ENCODE measurements at regions not wholly inside any gene's neighbourhood (a gene's known extent, or its start where the extent isn't known, plus 50 kb on each side); places are given as distances from the start of the nearest gene placed in this dataset.

DNA sequence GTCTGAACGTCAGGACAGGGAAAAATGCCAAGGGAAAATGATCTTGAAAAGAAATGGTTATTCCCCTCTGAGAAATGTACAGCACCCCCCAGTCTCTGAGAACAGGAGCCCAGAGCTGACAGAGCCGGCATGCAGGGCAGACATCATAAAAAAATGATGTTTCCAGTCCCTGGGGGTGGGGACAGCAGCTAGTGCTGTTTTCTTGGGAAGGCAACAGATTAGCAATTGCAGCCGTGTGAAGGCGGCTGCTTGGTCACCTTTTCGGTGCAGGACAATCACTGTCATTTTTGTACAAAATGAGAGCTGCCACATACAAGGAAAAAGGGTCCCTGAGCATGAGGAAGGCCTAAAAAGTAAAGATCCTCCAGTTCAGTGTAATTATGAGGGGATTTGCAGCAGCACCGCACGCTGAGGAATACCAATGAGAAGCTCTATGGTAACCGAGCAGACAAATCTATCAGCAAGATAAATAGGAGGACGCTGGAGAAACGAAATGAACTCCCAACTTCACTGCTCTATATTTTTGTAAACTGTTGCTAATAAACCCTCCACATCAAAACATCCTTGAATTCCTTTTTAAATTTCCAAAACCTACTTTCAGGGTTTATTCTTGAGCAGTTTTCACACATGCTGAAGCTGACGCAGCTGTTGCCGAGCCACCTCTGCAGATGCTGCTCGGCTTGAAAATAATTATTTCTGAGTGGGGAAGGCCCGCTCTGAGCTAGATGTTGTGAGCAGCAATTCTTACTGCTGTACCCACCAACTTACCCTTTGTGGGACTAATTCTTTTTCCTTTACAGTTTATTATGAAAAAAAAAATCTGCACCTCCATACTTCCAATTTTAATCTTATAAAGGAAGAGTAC is 98.2 kb upstream of the NEBL start:
- no peak for DNase-seq (ENCODE audit: low spot score)
- TF ChIP-seq CTCF (IDR thresholded peaks at IDR 0.05; ENCODE audit: extremely low read depth, missing control alignments): no peak

GRCh38 chr10:20993830-20994527 is 96.9 kb upstream of the NEBL start:
- DNase-seq (ENCODE audit: low spot score): no peak
- no peak for TF ChIP-seq CTCF (IDR thresholded peaks at IDR 0.05; ENCODE audit: extremely low read depth, missing control alignments)

DNA sequence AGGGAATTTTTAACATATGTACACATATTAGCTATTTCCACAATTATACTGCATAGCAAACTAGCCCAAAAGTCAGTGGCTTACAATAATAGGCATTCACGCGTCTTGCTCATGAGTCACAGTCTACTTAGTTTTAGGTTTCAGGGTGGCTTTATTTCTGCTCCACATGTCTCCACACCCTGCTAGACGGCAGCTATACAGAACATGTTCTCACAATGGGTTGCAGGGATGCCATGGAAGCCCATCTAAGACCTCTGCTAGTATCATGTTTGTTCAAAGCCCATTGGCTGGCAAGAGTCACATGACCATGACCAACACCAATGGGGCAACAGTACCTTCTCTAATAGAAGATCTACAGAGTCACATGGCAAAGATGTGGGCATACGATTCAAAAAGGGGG is 96.3 kb upstream of the NEBL start:
- no peak for TF ChIP-seq CTCF (IDR thresholded peaks at IDR 0.05; ENCODE audit: extremely low read depth, missing control alignments)
- DNase-seq (ENCODE audit: low spot score): no peak

DNA sequence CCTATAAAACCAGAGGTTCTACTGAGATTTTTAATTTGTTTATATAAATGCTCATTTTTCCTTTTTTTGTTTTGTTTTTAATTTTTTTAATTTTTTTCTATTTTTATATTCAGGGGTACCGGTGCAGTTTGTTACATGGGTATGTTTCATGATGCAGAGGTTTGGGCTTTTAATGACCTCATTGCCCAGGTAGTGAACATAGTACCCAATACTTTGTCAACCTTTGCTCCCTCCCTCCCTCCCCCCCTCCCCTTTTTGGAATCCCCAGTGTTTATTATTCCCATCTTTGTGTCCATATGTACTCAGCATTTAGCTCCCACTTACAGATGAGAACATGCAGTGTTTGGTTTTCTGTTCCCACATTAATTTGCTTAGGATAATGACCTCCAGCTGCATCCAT is 94.4 kb upstream of the NEBL start:
- DNase-seq (ENCODE audit: low spot score): no peak

DNA sequence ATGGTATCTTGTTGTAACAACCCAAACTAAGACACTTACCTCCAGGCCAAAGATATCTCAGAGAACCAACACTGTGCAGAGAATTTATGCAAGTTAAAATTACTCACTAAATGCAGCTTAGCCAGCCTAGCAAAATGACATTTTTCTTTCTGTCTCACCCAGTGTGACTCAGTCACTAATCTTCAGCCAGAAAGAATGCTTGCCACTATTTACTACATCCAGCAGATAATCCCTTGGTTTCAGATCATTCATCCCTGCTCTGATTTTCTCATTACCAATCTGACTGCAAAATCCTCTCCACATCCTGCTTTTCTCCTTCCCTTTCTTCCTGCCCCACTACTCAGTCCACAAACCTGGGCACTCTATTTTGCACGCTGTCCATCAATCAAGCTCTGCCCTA is 93.5 kb upstream of the NEBL start:
- no peak for TF ChIP-seq CTCF (IDR thresholded peaks at IDR 0.05; ENCODE audit: extremely low read depth, missing control alignments)
- DNase-seq (ENCODE audit: low spot score): no peak

More for the DNA sequence above, 94.4 kb upstream of the NEBL start:
- no peak for TF ChIP-seq CTCF (IDR thresholded peaks at IDR 0.05; ENCODE audit: extremely low read depth, missing control alignments)

GRCh38 chr10:20988357-20988983 is 91.4 kb upstream of the NEBL start:
- DNase-seq (ENCODE audit: low spot score): no peak

More at GRCh38 chr10:20988357-20988983, 91.4 kb upstream of the NEBL start:
- no peak for TF ChIP-seq CTCF (IDR thresholded peaks at IDR 0.05; ENCODE audit: extremely low read depth, missing control alignments)

All from GM20000 (cell line).